ENCODE measurements at regions not wholly inside any gene's neighbourhood (a gene's known extent, or its start where the extent isn't known, plus 50 kb on each side); places are given as distances from the start of the nearest gene placed in this dataset.

DNA sequence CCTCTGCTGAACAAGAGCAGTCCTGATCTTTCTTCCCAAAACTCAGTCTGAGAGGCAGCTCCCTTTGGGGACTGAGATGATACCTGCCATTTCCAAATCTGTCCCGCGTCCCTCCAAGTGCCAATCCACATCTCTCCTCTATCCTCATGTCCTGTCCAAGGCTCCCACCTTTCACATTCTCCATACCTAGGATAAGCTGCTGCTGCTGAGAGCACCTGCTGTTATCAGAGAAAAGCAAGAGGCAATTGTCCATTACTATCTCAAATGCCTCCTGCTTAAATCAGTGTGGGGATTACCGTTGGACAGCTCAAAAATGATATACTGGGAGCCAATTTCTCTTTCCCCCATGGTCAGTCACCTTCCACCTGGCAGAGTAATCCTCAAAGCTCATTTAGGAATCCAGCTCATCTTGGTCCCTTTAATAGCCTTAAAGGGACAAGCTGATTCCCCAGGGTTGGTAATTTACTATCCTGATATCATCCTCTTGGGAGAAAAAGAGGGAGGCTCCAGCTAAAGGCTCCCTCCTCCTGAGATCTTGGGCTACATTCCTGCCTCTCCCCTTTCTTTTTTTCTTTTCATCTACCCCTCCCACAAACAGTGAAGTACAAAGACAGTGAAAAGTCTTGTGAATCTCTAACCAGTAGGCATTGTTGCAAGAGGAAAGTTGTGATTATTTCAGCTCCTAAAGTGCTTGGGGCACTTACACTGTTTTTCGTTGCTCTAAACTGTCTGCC lies 278.1 kb upstream of the CAMK1G start:
- TF ChIP-seq, protein P1, sequence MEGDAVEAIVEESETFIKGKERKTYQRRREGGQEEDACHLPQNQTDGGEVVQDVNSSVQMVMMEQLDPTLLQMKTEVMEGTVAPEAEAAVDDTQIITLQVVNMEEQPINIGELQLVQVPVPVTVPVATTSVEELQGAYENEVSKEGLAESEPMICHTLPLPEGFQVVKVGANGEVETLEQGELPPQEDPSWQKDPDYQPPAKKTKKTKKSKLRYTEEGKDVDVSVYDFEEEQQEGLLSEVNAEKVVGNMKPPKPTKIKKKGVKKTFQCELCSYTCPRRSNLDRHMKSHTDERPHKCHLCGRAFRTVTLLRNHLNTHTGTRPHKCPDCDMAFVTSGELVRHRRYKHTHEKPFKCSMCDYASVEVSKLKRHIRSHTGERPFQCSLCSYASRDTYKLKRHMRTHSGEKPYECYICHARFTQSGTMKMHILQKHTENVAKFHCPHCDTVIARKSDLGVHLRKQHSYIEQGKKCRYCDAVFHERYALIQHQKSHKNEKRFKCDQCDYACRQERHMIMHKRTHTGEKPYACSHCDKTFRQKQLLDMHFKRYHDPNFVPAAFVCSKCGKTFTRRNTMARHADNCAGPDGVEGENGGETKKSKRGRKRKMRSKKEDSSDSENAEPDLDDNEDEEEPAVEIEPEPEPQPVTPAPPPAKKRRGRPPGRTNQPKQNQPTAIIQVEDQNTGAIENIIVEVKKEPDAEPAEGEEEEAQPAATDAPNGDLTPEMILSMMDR (IDR thresholded peaks at IDR 0.05; ENCODE audit: insufficient read depth in 1 of 2, low read depth in 1 of 2, low read length in 1 of 2, severe bottlenecking in 1 of 2, unreplicated experiment in 1 of 2): no peak
- intact Hi-C loops (cut with micrococcal nuclease; ENCODE audit: unreplicated experiment): no loop called here
- Mint-ChIP-seq H3K27ac (ENCODE audit: unreplicated experiment) (no peak overlapping the region), H3K36me3 (ENCODE audit: insufficient read depth, unreplicated experiment) (no peaks in the 10 kb centered on the region), H3K9me3 (ENCODE audit: unreplicated experiment) (no peaks in the 10 kb centered on the region), H3K27me3 (ENCODE audit: insufficient read depth, unreplicated experiment) (peaks cover 17% of the 10 kb centered on the region), H3K4me1 (ENCODE audit: low read depth, unreplicated experiment) (no peaks in the 10 kb centered on the region), H3K4me3 (ENCODE audit: unreplicated experiment) (no peak overlapping the region)
- H3K4me3 ChIP-seq (ENCODE audit: low read depth, low read length): no peak overlapping the region
- no peaks in the 10 kb centered on the region for H3K9me3 ChIP-seq
- no peaks in the 10 kb centered on the region for H3K36me3 ChIP-seq (ENCODE audit: control insufficient read depth, insufficient read depth, low read length)
- no peaks in the 10 kb centered on the region for H3K4me1 ChIP-seq
- no peak for DNase-seq
- no TSS peak for BruUV-seq (replicated peaks)
- peaks cover 1% of the 10 kb centered on the region; the same call in 1 of the 2 replicates for H3K27me3 ChIP-seq (replicated peaks; ENCODE audit: control insufficient read depth, insufficient read depth, low read length)
- CTCF ChIA-PET: no interaction called here
- POLR2A ChIA-PET: no interaction called here

DNA sequence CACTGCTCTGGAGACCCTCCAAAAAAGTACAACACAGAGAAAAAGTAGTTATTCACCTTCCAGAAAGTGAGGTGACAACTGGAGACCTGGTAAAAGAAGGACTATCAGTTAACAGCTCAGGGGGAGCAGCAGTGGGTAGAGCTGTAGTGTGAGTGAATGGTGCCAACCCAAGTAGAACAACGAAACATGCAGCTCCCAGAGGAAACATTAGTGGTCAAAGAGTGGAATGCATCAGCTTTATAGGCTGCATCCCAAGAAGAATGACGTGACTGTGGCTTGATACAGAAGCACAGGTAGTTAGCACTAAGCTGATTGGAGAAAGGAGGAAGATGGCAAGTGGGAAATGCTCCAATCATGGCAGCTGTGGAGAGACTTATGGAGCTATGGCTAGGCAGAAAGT lies 275.7 kb upstream of the CAMK1G start:
- H3K4me3 Mint-ChIP-seq (ENCODE audit: unreplicated experiment): no peak overlapping the region
- TF ChIP-seq, protein P1 (IDR thresholded peaks at IDR 0.05; ENCODE audit: insufficient read depth in 1 of 2, low read depth in 1 of 2, low read length in 1 of 2, severe bottlenecking in 1 of 2, unreplicated experiment in 1 of 2): no peak
- ChIA-PET CTCF (no interaction called here), POLR2A (no interaction called here)
- H3K4me1 Mint-ChIP-seq (ENCODE audit: low read depth, unreplicated experiment): no peaks in the 10 kb centered on the region
- H3K27me3 ChIP-seq (replicated peaks; ENCODE audit: control insufficient read depth, insufficient read depth, low read length): peaks cover 1% of the 10 kb centered on the region; the same call in 1 of the 2 replicates
- intact Hi-C loops (cut with micrococcal nuclease; ENCODE audit: unreplicated experiment): no loop called here
- DNase-seq: no peak
- H3K27ac Mint-ChIP-seq (ENCODE audit: unreplicated experiment): no peak overlapping the region
- no peaks in the 10 kb centered on the region for H3K9me3 ChIP-seq
- no peaks in the 10 kb centered on the region for H3K36me3 ChIP-seq (ENCODE audit: control insufficient read depth, insufficient read depth, low read length)
- H3K36me3 Mint-ChIP-seq (ENCODE audit: insufficient read depth, unreplicated experiment): no peaks in the 10 kb centered on the region
- no TSS peak for BruUV-seq (replicated peaks)
- no peaks in the 10 kb centered on the region for H3K9me3 Mint-ChIP-seq (ENCODE audit: unreplicated experiment)
- H3K4me1 ChIP-seq: no peaks in the 10 kb centered on the region
- H3K4me3 ChIP-seq (ENCODE audit: low read depth, low read length): no peak overlapping the region
- peaks cover 17% of the 10 kb centered on the region for H3K27me3 Mint-ChIP-seq (ENCODE audit: insufficient read depth, unreplicated experiment)

DNA sequence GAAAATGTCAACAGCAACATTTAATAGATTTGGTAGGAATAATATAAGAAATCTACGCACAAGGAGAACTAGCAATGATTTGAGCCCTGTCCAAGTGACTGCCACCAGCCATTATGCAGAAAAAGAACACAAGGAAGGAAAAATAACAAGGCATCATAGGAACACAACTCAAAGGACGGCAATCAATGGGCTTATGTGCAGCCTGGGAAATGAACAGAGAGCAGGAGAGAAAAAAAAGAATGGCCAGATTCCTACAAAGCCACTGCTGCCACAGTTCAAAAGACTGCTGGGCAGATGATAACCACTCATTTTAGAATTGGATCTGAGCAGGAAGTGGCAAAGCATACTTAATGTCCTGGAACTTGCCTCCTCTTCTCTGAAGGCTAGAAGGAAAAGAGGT lies 274.3 kb upstream of the CAMK1G start:
- Mint-ChIP-seq H3K4me1 (ENCODE audit: low read depth, unreplicated experiment) (no peaks in the 10 kb centered on the region), H3K27me3 (ENCODE audit: insufficient read depth, unreplicated experiment) (peaks cover 14% of the 10 kb centered on the region), H3K9me3 (ENCODE audit: unreplicated experiment) (peaks cover 7% of the 10 kb centered on the region), H3K4me3 (ENCODE audit: unreplicated experiment) (no peak overlapping the region), H3K36me3 (ENCODE audit: insufficient read depth, unreplicated experiment) (no peaks in the 10 kb centered on the region), H3K27ac (ENCODE audit: unreplicated experiment) (no peak overlapping the region)
- Histone ChIP-seq H3K9me3 (no peaks in the 10 kb centered on the region), H3K4me3 (ENCODE audit: low read depth, low read length) (no peak overlapping the region), H3K27me3 (replicated peaks; ENCODE audit: control insufficient read depth, insufficient read depth, low read length) (peaks cover 1% of the 10 kb centered on the region; the same call in 1 of the 2 replicates), H3K4me1 (no peaks in the 10 kb centered on the region), H3K36me3 (ENCODE audit: control insufficient read depth, insufficient read depth, low read length) (no peaks in the 10 kb centered on the region)
- TF ChIP-seq, protein P1 (IDR thresholded peaks at IDR 0.05; ENCODE audit: insufficient read depth in 1 of 2, low read depth in 1 of 2, low read length in 1 of 2, severe bottlenecking in 1 of 2, unreplicated experiment in 1 of 2): no peak
- intact Hi-C loops (cut with micrococcal nuclease; ENCODE audit: unreplicated experiment): no loop called here
- BruUV-seq (replicated peaks): no TSS peak
- POLR2A ChIA-PET: no interaction called here
- CTCF ChIA-PET: no interaction called here
- DNase-seq: no peak

Measured in Caco-2 (cell line).